Stimulated activated effector memory CD8-positive, alpha-beta T cell treated with anti-CD3 and anti-CD28 coated beads, Interleukin-12 subunit alpha, Interleukin-12 subunit beta, amount 100 ng/mL, for 72 hours (primary cell): ENCODE measurements at regions not wholly inside any gene's neighbourhood (a gene's known extent, or its start where the extent isn't known, plus 50 kb on each side); places are given as distances from the start of the nearest gene placed in this dataset.

Experiments
- ATAC-seq: fragments of 150-1000 bp; cut with Tn5 transposase; 2 replicates; pipeline ENCODE4 v1.10.0; 2021
- DNase-seq, 2 donors: peaks; one replicate each; pipeline ENCODE4 v3.0.0; 2021 to 2022; ENCODE audit warnings: low spot score in 2 of 2
- H3K27ac Mint-ChIP-seq: one replicate; pipeline ENCODE4 v1.8.0; 2022; ENCODE audit warnings: mild to moderate bottlenecking, mixed read lengths
- H3K36me3 Mint-ChIP-seq: one replicate; pipeline ENCODE4 v1.8.0; 2022; ENCODE audit warnings: mild to moderate bottlenecking, mixed read lengths
- H3K4me1 Mint-ChIP-seq: one replicate; pipeline ENCODE4 v1.8.0; 2022; ENCODE audit warnings: mixed read lengths
- H3K4me3 Mint-ChIP-seq: one replicate; pipeline ENCODE4 v1.8.0; 2022; ENCODE audit warnings: mild to moderate bottlenecking, mixed read lengths
- H3K9me3 Mint-ChIP-seq: one replicate; pipeline ENCODE4 v1.8.0; 2022; ENCODE audit warnings: mixed read lengths

- no peak for DNase-seq
- Mint-ChIP-seq H3K9me3 (peaks cover 9% of the 10 kb centered on the region), H3K4me1 (no peaks in the 10 kb centered on the region), H3K4me3 (no peak overlapping the region), H3K36me3 (no peaks in the 10 kb centered on the region), H3K27ac (no peak overlapping the region)
- ATAC-seq, result no peak
Observed at GRCh38 chr4:110742143-110742542, 119.3 kb upstream of the PITX2 start.

- Mint-ChIP-seq H3K4me1 (no peaks in the 10 kb centered on the region), H3K27ac (no peak overlapping the region), H3K36me3 (no peaks in the 10 kb centered on the region), H3K9me3 (peaks cover 6% of the 10 kb centered on the region), H3K4me3 (no peak overlapping the region)
- DNase-seq, result no peak
- ATAC-seq, result no peak
Observed at GRCh38 chr4:110748071-110748470, 125.2 kb upstream of the PITX2 start.

- Mint-ChIP-seq H3K9me3 (peaks cover 7% of the 10 kb centered on the region), H3K4me3 (no peak overlapping the region), H3K4me1 (no peaks in the 10 kb centered on the region), H3K27ac (no peak overlapping the region), H3K36me3 (no peaks in the 10 kb centered on the region)
- ATAC-seq (no peak), DNase-seq (no peak)
Observed at GRCh38 chr4:110751183-110751582, 128.3 kb upstream of the PITX2 start.

GRCh38 chr4:110751986-110752385, 129.1 kb upstream of the PITX2 start:
- no peaks in the 10 kb centered on the region for H3K36me3 Mint-ChIP-seq
- no peaks in the 10 kb centered on the region for H3K4me1 Mint-ChIP-seq
- H3K4me3 Mint-ChIP-seq, result no peak overlapping the region
- DNase-seq (no peak), ATAC-seq (no peak)
- H3K9me3 Mint-ChIP-seq, result peaks cover 11% of the 10 kb centered on the region
- no peak overlapping the region for H3K27ac Mint-ChIP-seq

- H3K4me3 Mint-ChIP-seq, result no peak overlapping the region
- H3K9me3 Mint-ChIP-seq, result peaks cover 11% of the 10 kb centered on the region
- no peak for ATAC-seq
- no peak for DNase-seq
- no peaks in the 10 kb centered on the region for H3K36me3 Mint-ChIP-seq
- H3K4me1 Mint-ChIP-seq, result no peaks in the 10 kb centered on the region
- no peak overlapping the region for H3K27ac Mint-ChIP-seq
Observed at GRCh38 chr4:110753466-110753865, 130.6 kb upstream of the PITX2 start.

GRCh38 chr4:110754716-110755115, 131.8 kb upstream of the PITX2 start:
- no peaks in the 10 kb centered on the region for H3K4me1 Mint-ChIP-seq
- H3K4me3 Mint-ChIP-seq, result no peak overlapping the region
- ATAC-seq (no peak), DNase-seq (no peak)
- H3K9me3 Mint-ChIP-seq, result peaks cover 11% of the 10 kb centered on the region
- no peak overlapping the region for H3K27ac Mint-ChIP-seq
- no peaks in the 10 kb centered on the region for H3K36me3 Mint-ChIP-seq

GRCh38 chr4:110769578-110769977, 146.7 kb upstream of the PITX2 start:
- Mint-ChIP-seq H3K4me3 (no peak overlapping the region), H3K4me1 (no peaks in the 10 kb centered on the region), H3K36me3 (no peaks in the 10 kb centered on the region), H3K27ac (no peak overlapping the region), H3K9me3 (peaks cover 9% of the 10 kb centered on the region)
- DNase-seq (no peak), ATAC-seq (no peak)

- H3K4me1 Mint-ChIP-seq, result no peaks in the 10 kb centered on the region
- H3K27ac Mint-ChIP-seq, result no peak overlapping the region
- ATAC-seq (no peak), DNase-seq (no peak)
- peaks cover 9% of the 10 kb centered on the region for H3K9me3 Mint-ChIP-seq
- no peak overlapping the region for H3K4me3 Mint-ChIP-seq
- H3K36me3 Mint-ChIP-seq, result no peaks in the 10 kb centered on the region
Observed at GRCh38 chr4:110770353-110770752, 147.5 kb upstream of the PITX2 start.

- H3K9me3 Mint-ChIP-seq, result peaks cover 8% of the 10 kb centered on the region
- H3K36me3 Mint-ChIP-seq, result no peaks in the 10 kb centered on the region
- DNase-seq, result no peak
- no peaks in the 10 kb centered on the region for H3K4me1 Mint-ChIP-seq
- ATAC-seq, result no peak
- no peak overlapping the region for H3K27ac Mint-ChIP-seq
- H3K4me3 Mint-ChIP-seq, result no peak overlapping the region
Observed at GRCh38 chr4:110778521-110778920, 155.6 kb upstream of the PITX2 start.

GRCh38 chr4:110780538-110780937, 157.7 kb upstream of the PITX2 start:
- Mint-ChIP-seq H3K36me3 (no peaks in the 10 kb centered on the region), H3K4me3 (no peak overlapping the region), H3K27ac (no peak overlapping the region), H3K9me3 (peaks cover 8% of the 10 kb centered on the region), H3K4me1 (no peaks in the 10 kb centered on the region)
- DNase-seq (no peak), ATAC-seq (no peak)

GRCh38 chr4:110781944-110782343, 159.1 kb upstream of the PITX2 start:
- no peaks in the 10 kb centered on the region for H3K36me3 Mint-ChIP-seq
- H3K27ac Mint-ChIP-seq, result no peak overlapping the region
- peaks cover 8% of the 10 kb centered on the region for H3K9me3 Mint-ChIP-seq
- ATAC-seq, result no peak
- no peaks in the 10 kb centered on the region for H3K4me1 Mint-ChIP-seq
- DNase-seq, result no peak
- H3K4me3 Mint-ChIP-seq, result no peak overlapping the region

- no peaks in the 10 kb centered on the region for H3K36me3 Mint-ChIP-seq
- H3K27ac Mint-ChIP-seq, result no peak overlapping the region
- peaks cover 7% of the 10 kb centered on the region for H3K9me3 Mint-ChIP-seq
- no peak overlapping the region for H3K4me3 Mint-ChIP-seq
- no peak for ATAC-seq
- H3K4me1 Mint-ChIP-seq, result no peaks in the 10 kb centered on the region
- no peak for DNase-seq
Observed at GRCh38 chr4:110787109-110787508, 164.2 kb upstream of the PITX2 start.

- no peak for DNase-seq
- Mint-ChIP-seq H3K4me1 (no peaks in the 10 kb centered on the region), H3K4me3 (no peak overlapping the region)
Observed at GRCh38 chr4:110787707-110788106, 164.8 kb upstream of the PITX2 start.

GRCh38 chr4:110788302-110788701, 165.4 kb upstream of the PITX2 start:
- no peak overlapping the region for H3K27ac Mint-ChIP-seq
- peaks cover 7% of the 10 kb centered on the region for H3K9me3 Mint-ChIP-seq
- H3K4me1 Mint-ChIP-seq, result no peaks in the 10 kb centered on the region
- ATAC-seq (no peak), DNase-seq (no peak)
- H3K36me3 Mint-ChIP-seq, result no peaks in the 10 kb centered on the region
- H3K4me3 Mint-ChIP-seq, result no peak overlapping the region

More at GRCh38 chr4:110787707-110788106, 164.8 kb upstream of the PITX2 start:
- no peak for ATAC-seq
- Mint-ChIP-seq H3K36me3 (no peaks in the 10 kb centered on the region), H3K27ac (no peak overlapping the region), H3K9me3 (peaks cover 7% of the 10 kb centered on the region)

GRCh38 chr4:110792036-110792435, 169.2 kb upstream of the PITX2 start:
- ATAC-seq, result no peak
- H3K27ac Mint-ChIP-seq, result no peak overlapping the region
- H3K36me3 Mint-ChIP-seq, result no peaks in the 10 kb centered on the region
- DNase-seq, result no peak
- no peak overlapping the region for H3K4me3 Mint-ChIP-seq
- no peaks in the 10 kb centered on the region for H3K4me1 Mint-ChIP-seq
- peaks cover 7% of the 10 kb centered on the region for H3K9me3 Mint-ChIP-seq

GRCh38 chr4:110793381-110793801, 170.5 kb upstream of the PITX2 start:
- ATAC-seq, result no peak
- Mint-ChIP-seq H3K4me3 (no peak overlapping the region), H3K9me3 (peaks cover 9% of the 10 kb centered on the region), H3K27ac (no peak overlapping the region), H3K4me1 (no peaks in the 10 kb centered on the region), H3K36me3 (no peaks in the 10 kb centered on the region)
- no peak for DNase-seq

GRCh38 chr4:110793890-110794554, 171.1 kb upstream of the PITX2 start:
- Mint-ChIP-seq H3K27ac (no peak overlapping the region), H3K9me3 (peaks cover 8% of the 10 kb centered on the region), H3K4me1 (no peaks in the 10 kb centered on the region), H3K4me3 (no peak overlapping the region), H3K36me3 (no peaks in the 10 kb centered on the region)
- no peak for DNase-seq
- no peak for ATAC-seq
